ENCODE measurements at regions not wholly inside any gene's neighbourhood (a gene's known extent, or its start where the extent isn't known, plus 50 kb on each side); places are given as distances from the start of the nearest gene placed in this dataset.
"Not testable (repeated sequence)": the region's sequence is repeated elsewhere in the genome, so short reads cannot be mapped to it uniquely, and the experiment has no call there.

DNA sequence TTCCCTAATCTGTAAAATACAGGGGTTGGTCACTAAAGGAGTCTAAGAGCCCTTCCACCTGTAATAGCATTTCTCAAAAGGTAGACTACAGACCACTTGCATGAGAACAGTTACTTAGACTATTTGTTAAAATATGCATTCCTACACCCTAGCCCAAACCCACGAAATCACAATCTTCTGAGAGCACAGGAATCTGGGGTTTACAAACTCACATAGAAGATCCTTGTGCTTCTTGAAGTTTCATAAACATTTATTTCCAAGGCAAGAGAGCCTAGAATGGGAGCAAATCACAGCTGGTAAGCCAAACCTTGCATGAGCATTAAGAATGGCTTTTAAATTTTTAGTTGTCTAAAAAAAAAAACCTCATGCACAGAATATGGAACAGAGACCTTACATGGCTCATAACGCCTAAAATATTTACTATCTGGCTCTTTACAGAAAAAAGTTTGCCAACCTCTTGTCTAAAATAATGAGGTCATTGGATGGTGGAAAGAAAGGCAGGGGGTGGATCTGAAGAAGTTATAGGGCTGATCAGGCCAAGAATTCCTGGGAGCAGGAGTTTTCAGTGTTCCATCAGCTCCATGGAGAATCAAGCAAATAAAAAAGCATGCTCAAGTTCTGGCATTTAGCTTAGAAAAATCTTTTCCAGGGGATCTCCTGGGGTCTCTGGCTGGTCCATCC is 133.4 kb downstream of the CCDC34 start:
- H3K36me3 ChIP-seq (ENCODE audit: insufficient read depth, low read length) = no peaks in the 10 kb centered on the region
- no peak overlapping the region for H3K27ac ChIP-seq (ENCODE audit: low read depth, low read length)
- peaks cover 13% of the 10 kb centered on the region for H3K27me3 ChIP-seq (ENCODE audit: insufficient read depth, low read length)
- no peak overlapping the region for H2AFZ ChIP-seq (ENCODE audit: low read length, unreplicated experiment)
- H3K4me1 ChIP-seq (ENCODE audit: control insufficient read depth, insufficient read depth, low read length, unreplicated experiment) = peaks cover 10% of the 10 kb centered on the region
- H3K4me3 ChIP-seq (ENCODE audit: low read depth, low read length) = no peak overlapping the region
- no peaks in the 10 kb centered on the region for H3K79me2 ChIP-seq (ENCODE audit: control insufficient read depth, insufficient read depth, low read length, unreplicated experiment)

DNA sequence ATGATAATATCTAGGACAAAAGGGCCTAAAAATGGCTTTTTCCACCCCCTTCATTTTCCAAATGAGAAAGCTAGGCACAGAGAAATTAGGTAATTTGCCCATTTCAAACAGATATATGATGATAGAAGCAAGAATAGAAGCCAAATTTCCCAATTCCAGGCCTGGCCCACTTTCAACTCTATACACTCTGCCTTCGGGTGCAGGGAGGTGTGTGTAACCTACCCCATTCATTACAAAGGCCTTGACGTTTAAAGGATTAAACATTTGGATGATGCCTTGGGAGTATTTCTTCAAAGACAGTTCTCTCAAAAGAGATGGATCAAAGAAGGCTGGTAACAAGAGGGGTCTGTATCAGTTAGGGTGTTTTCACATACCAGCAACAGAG is 134.1 kb downstream of the CCDC34 start:
- no peak overlapping the region for H3K4me3 ChIP-seq (ENCODE audit: low read depth, low read length)
- H3K27me3 ChIP-seq (ENCODE audit: insufficient read depth, low read length) = peaks cover 13% of the 10 kb centered on the region
- H3K36me3 ChIP-seq (ENCODE audit: insufficient read depth, low read length) = no peaks in the 10 kb centered on the region
- H2AFZ ChIP-seq (ENCODE audit: low read length, unreplicated experiment) = no peak overlapping the region
- H3K27ac ChIP-seq (ENCODE audit: low read depth, low read length) = no peak overlapping the region
- H3K79me2 ChIP-seq (ENCODE audit: control insufficient read depth, insufficient read depth, low read length, unreplicated experiment) = no peaks in the 10 kb centered on the region
- H3K4me1 ChIP-seq (ENCODE audit: control insufficient read depth, insufficient read depth, low read length, unreplicated experiment) = peaks cover 5% of the 10 kb centered on the region

- Histone ChIP-seq H3K4me1 (ENCODE audit: control insufficient read depth, insufficient read depth, low read length, unreplicated experiment) (no peaks in the 10 kb centered on the region), H3K27me3 (ENCODE audit: insufficient read depth, low read length) (peaks cover 13% of the 10 kb centered on the region), H2AFZ (ENCODE audit: low read length, unreplicated experiment) (no peak overlapping the region), H3K36me3 (ENCODE audit: insufficient read depth, low read length) (no peaks in the 10 kb centered on the region), H3K79me2 (ENCODE audit: control insufficient read depth, insufficient read depth, low read length, unreplicated experiment) (no peaks in the 10 kb centered on the region), H3K4me3 (ENCODE audit: low read depth, low read length) (no peak overlapping the region), H3K27ac (ENCODE audit: low read depth, low read length) (no peak overlapping the region)
Observed at GRCh38 chr11:27228232-27228905, 134.6 kb downstream of the CCDC34 start.

- no peak overlapping the region for H2AFZ ChIP-seq (ENCODE audit: low read length, unreplicated experiment)
- H3K27me3 ChIP-seq (ENCODE audit: insufficient read depth, low read length) = peaks cover 13% of the 10 kb centered on the region
- H3K79me2 ChIP-seq (ENCODE audit: control insufficient read depth, insufficient read depth, low read length, unreplicated experiment) = no peaks in the 10 kb centered on the region
- no peak overlapping the region for H3K4me3 ChIP-seq (ENCODE audit: low read depth, low read length)
- no peaks in the 10 kb centered on the region for H3K36me3 ChIP-seq (ENCODE audit: insufficient read depth, low read length)
- no peaks in the 10 kb centered on the region for H3K4me1 ChIP-seq (ENCODE audit: control insufficient read depth, insufficient read depth, low read length, unreplicated experiment)
- no peak overlapping the region for H3K27ac ChIP-seq (ENCODE audit: low read depth, low read length)
Observed at GRCh38 chr11:27227736-27228135, 135.3 kb downstream of the CCDC34 start.

DNA sequence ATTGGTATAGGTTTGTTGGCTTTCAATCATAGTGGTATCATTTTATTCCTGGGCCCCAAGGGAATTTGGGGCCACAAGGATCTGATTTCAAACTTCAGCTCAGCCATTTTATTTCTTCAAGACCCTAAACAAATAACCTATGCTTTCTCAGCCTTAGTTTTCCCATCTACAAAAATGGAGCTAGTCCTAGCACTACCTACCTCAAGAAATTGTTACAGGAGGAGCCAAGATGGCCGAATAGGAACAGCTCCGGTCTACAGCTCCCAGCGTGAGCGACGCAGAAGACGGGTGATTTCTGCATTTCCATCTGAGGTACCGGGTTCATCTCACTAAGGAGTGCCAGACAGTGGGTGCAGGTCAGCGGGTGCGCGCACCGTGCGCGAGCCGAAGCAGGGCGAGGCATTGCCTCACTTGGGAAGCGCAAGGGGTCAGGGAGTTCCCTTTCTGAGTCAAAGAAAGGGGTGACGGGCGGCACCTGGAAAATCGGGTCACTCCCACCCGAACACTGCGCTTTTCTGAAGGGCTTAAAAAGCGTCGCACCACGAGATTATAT is 143.5 kb downstream of the CCDC34 start:
- H3K27ac ChIP-seq (ENCODE audit: low read depth, low read length); H2AFZ ChIP-seq (ENCODE audit: low read length, unreplicated experiment); H3K79me2 ChIP-seq (ENCODE audit: control insufficient read depth, insufficient read depth, low read length, unreplicated experiment); H3K27me3 ChIP-seq (ENCODE audit: insufficient read depth, low read length); H3K4me3 ChIP-seq (ENCODE audit: low read depth, low read length); H3K36me3 ChIP-seq (ENCODE audit: insufficient read depth, low read length): not testable (repeated sequence)
- H3K4me1 ChIP-seq (ENCODE audit: control insufficient read depth, insufficient read depth, low read length, unreplicated experiment) = peaks cover 14% of the 10 kb centered on the region

- Histone ChIP-seq H3K36me3 (ENCODE audit: insufficient read depth, low read length) (no peaks in the 10 kb centered on the region), H3K4me3 (ENCODE audit: low read depth, low read length) (no peak overlapping the region; the same call in 1 of the 2 replicates), H3K4me1 (ENCODE audit: control insufficient read depth, insufficient read depth, low read length, unreplicated experiment) (peaks cover 18% of the 10 kb centered on the region), H3K27me3 (ENCODE audit: insufficient read depth, low read length) (no peaks in the 10 kb centered on the region), H3K27ac (ENCODE audit: low read depth, low read length) (peak overlapping the region; percentile 26; the same call in 1 of the 2 replicates), H2AFZ (ENCODE audit: low read length, unreplicated experiment) (peak overlapping the region; percentile 24), H3K79me2 (ENCODE audit: control insufficient read depth, insufficient read depth, low read length, unreplicated experiment) (no peaks in the 10 kb centered on the region)
Observed at GRCh38 chr11:27218421-27219038, 144.5 kb downstream of the CCDC34 start.

DNA sequence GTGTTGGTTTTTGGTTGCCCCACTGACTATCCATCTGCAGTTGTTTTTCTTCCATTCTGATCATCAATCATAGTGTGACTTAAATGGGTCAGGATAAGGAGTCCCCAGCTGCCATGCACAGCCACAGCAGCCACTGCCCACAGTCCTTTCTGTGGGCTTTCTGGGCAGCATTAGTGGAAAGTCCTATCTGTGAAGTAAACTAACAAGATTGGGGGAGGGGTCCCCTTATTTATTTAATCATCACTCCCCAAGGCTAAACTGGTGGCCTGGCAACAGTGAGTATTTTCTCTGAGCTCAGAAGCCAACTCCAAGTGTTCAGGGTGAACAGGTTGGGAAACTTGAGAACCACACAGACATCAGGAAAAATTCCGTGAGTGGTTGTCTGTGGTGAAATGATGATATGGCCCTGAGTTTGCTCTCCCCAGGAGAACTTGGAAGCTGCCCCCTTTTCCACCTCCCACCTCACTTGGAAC is 145.0 kb downstream of the CCDC34 start:
- Histone ChIP-seq H3K27ac (ENCODE audit: low read depth, low read length) (peak overlapping the region; percentile 26; the same call in 1 of the 2 replicates), H2AFZ (ENCODE audit: low read length, unreplicated experiment) (no peak overlapping the region), H3K27me3 (ENCODE audit: insufficient read depth, low read length) (no peaks in the 10 kb centered on the region), H3K4me1 (ENCODE audit: control insufficient read depth, insufficient read depth, low read length, unreplicated experiment) (peaks cover 23% of the 10 kb centered on the region), H3K79me2 (ENCODE audit: control insufficient read depth, insufficient read depth, low read length, unreplicated experiment) (no peaks in the 10 kb centered on the region), H3K36me3 (ENCODE audit: insufficient read depth, low read length) (no peaks in the 10 kb centered on the region), H3K4me3 (ENCODE audit: low read depth, low read length) (no peak overlapping the region)

GRCh38 chr11:27217496-27217895 is 145.5 kb downstream of the CCDC34 start:
- Histone ChIP-seq H3K27ac (ENCODE audit: low read depth, low read length) (no peak overlapping the region), H3K4me1 (ENCODE audit: control insufficient read depth, insufficient read depth, low read length, unreplicated experiment) (peaks cover 26% of the 10 kb centered on the region), H3K79me2 (ENCODE audit: control insufficient read depth, insufficient read depth, low read length, unreplicated experiment) (no peaks in the 10 kb centered on the region), H3K36me3 (ENCODE audit: insufficient read depth, low read length) (no peaks in the 10 kb centered on the region), H3K27me3 (ENCODE audit: insufficient read depth, low read length) (no peaks in the 10 kb centered on the region), H3K4me3 (ENCODE audit: low read depth, low read length) (no peak overlapping the region), H2AFZ (ENCODE audit: low read length, unreplicated experiment) (no peak overlapping the region)

- no peaks in the 10 kb centered on the region for H3K79me2 ChIP-seq (ENCODE audit: control insufficient read depth, insufficient read depth, low read length, unreplicated experiment)
- no peak overlapping the region for H2AFZ ChIP-seq (ENCODE audit: low read length, unreplicated experiment)
- H3K36me3 ChIP-seq (ENCODE audit: insufficient read depth, low read length) = no peaks in the 10 kb centered on the region
- H3K4me3 ChIP-seq (ENCODE audit: low read depth, low read length) = no peak overlapping the region
- H3K27me3 ChIP-seq (ENCODE audit: insufficient read depth, low read length) = no peaks in the 10 kb centered on the region
- peaks cover 26% of the 10 kb centered on the region for H3K4me1 ChIP-seq (ENCODE audit: control insufficient read depth, insufficient read depth, low read length, unreplicated experiment)
- H3K27ac ChIP-seq (ENCODE audit: low read depth, low read length) = no peak overlapping the region
Observed at GRCh38 chr11:27216270-27217149, 146.5 kb downstream of the CCDC34 start.
